MM.1S (cell line): ENCODE measurements at regions not wholly inside any gene's neighbourhood (a gene's known extent, or its start where the extent isn't known, plus 50 kb on each side); places are given as distances from the start of the nearest gene placed in this dataset.

ENCODE experiments used
- DNase-seq: peaks from one replicate; pipeline ENCODE4 v3.0.0-alpha.2; 2015
- H2AFZ ChIP-seq: fragments of 300-600 bp; sonication (generic); 2 replicates; pipeline ENCODE4 v1.6.0; 2016; ENCODE audit warnings: antibody characterized with exemption, low read length
- H3F3A ChIP-seq: fragments of 300-600 bp; sonication (generic); 2 replicates; pipeline ENCODE4 v1.6.1; 2016; ENCODE audit warnings: mild to moderate bottlenecking, antibody characterized with exemption, low read length, moderate library complexity, mixed read lengths; ENCODE audit not compliant: insufficient read depth
- H3K27ac ChIP-seq: fragments of 300-600 bp; sonication (generic); 2 replicates; pipeline ENCODE4 v1.5.1; 2016; ENCODE audit warnings: mild to moderate bottlenecking, low read length
- H3K27me3 ChIP-seq: fragments of 300-600 bp; sonication (generic); replicated peaks from 2 replicates; pipeline ENCODE4 v1.6.0; 2016; ENCODE audit warnings: low read length; ENCODE audit not compliant: insufficient read depth
- H3K36me3 ChIP-seq: fragments of 300-600 bp; sonication (generic); replicated peaks from 2 replicates; pipeline ENCODE4 v1.6.1; 2016; ENCODE audit warnings: mild to moderate bottlenecking, low read length, mixed read lengths; ENCODE audit not compliant: insufficient read depth
- H3K4me1 ChIP-seq: fragments of 300-600 bp; sonication (generic); 2 replicates; pipeline ENCODE4 v1.6.1; 2016; ENCODE audit warnings: low read length, mixed read lengths
- H3K4me2 ChIP-seq: fragments of 300-600 bp; sonication (generic); 2 replicates; pipeline ENCODE4 v1.6.0; 2016; ENCODE audit warnings: low read depth, low read length
- H3K4me3 ChIP-seq: fragments of 300-600 bp; sonication (generic); 2 replicates; pipeline ENCODE4 v1.5.1; 2016; ENCODE audit warnings: low read length, mixed read lengths
- H3K79me2 ChIP-seq: fragments of 300-600 bp; sonication (generic); 2 replicates; pipeline ENCODE4 v1.6.1; 2016; ENCODE audit warnings: mixed run types, low read length, mixed read lengths
- H3K9ac ChIP-seq: fragments of 300-600 bp; sonication (generic); 2 replicates; pipeline ENCODE4 v1.6.1; 2016; ENCODE audit warnings: low read length, mixed read lengths
- H3K9me2 ChIP-seq: fragments of 300-600 bp; sonication (generic); replicated peaks from 2 replicates; pipeline ENCODE4 v1.6.1; 2016; ENCODE audit warnings: mild to moderate bottlenecking, low read length, mixed read lengths; ENCODE audit not compliant: insufficient read depth
- H3K9me3 ChIP-seq: fragments of 300-600 bp; sonication (generic); replicated peaks from 2 replicates; pipeline ENCODE4 v1.6.1; 2016; ENCODE audit warnings: mild to moderate bottlenecking, low read length, mixed read lengths; ENCODE audit not compliant: insufficient read depth
- H4K20me1 ChIP-seq: fragments of 300-600 bp; sonication (generic); 2 replicates; pipeline ENCODE4 v1.6.1; 2016; ENCODE audit warnings: mild to moderate bottlenecking, low read length, moderate library complexity, mixed read lengths; ENCODE audit not compliant: insufficient read depth
- CTCF ChIP-seq: fragments of 300-600 bp; sonication (generic); IDR thresholded peaks from 2 replicates; pipeline ENCODE4 v1.5.1; 2016; ENCODE audit warnings: antibody characterized with exemption, low read length, mixed read lengths
- EZH2 ChIP-seq: fragments of 300-600 bp; sonication (generic); optimal IDR thresholded peaks from 2 replicates; pipeline ENCODE3; 2017; ENCODE audit warnings: low read depth, mild to moderate bottlenecking, antibody characterized with exemption, low read length, mixed read lengths
- EZH2phosphoT487 ChIP-seq: fragments of 300-600 bp; sonication (generic); IDR thresholded peaks from 2 replicates; pipeline ENCODE4 v1.6.1; 2018; ENCODE audit warnings: antibody characterized with exemption, low read length

GRCh38 chr4:119810001-119810400, 181.4 kb upstream of the PDE5A start:
- H3K9me3 ChIP-seq = no peaks in the 10 kb centered on the region
- H3K27me3 ChIP-seq = no peaks in the 10 kb centered on the region
- no peak for DNase-seq
- no peak overlapping the region for H3K9ac ChIP-seq
- no peaks in the 10 kb centered on the region for H3K4me1 ChIP-seq
- no peak overlapping the region for H3K4me2 ChIP-seq
- H3K36me3 ChIP-seq = no peaks in the 10 kb centered on the region
- H3K4me3 ChIP-seq = no peak overlapping the region
- no peak overlapping the region for H2AFZ ChIP-seq
- H3K79me2 ChIP-seq = no peaks in the 10 kb centered on the region
- H3K9me2 ChIP-seq = no peaks in the 10 kb centered on the region
- H4K20me1 ChIP-seq = no peaks in the 10 kb centered on the region
- no peaks in the 10 kb centered on the region for H3F3A ChIP-seq
- no peak overlapping the region for H3K27ac ChIP-seq
- TF ChIP-seq EZH2phosphoT487 (no peak), EZH2 (no peak), CTCF (no peak)

- no peak overlapping the region for H3K4me3 ChIP-seq
- H3K9me3 ChIP-seq = no peaks in the 10 kb centered on the region
- DNase-seq = no peak
- H3K4me2 ChIP-seq = no peak overlapping the region
- H3K27me3 ChIP-seq = no peaks in the 10 kb centered on the region
- no peak overlapping the region for H3K9ac ChIP-seq
- no peaks in the 10 kb centered on the region for H3K36me3 ChIP-seq
- H3K79me2 ChIP-seq = no peaks in the 10 kb centered on the region
- H3K27ac ChIP-seq = no peak overlapping the region
- H3K4me1 ChIP-seq = no peaks in the 10 kb centered on the region
- no peak for TF ChIP-seq CTCF
- TF ChIP-seq EZH2phosphoT487 = no peak
- TF ChIP-seq EZH2 = no peak
- no peak overlapping the region for H2AFZ ChIP-seq
- H3F3A ChIP-seq = no peaks in the 10 kb centered on the region
- no peaks in the 10 kb centered on the region for H4K20me1 ChIP-seq
- no peaks in the 10 kb centered on the region for H3K9me2 ChIP-seq
Observed at GRCh38 chr4:119804404-119804803, 175.8 kb upstream of the PDE5A start.

GRCh38 chr4:119797238-119797894, 168.8 kb upstream of the PDE5A start:
- H3K4me1 ChIP-seq = 0 out of 2 replicates have a peak, but pooled peaks cover 5% of the 10 kb centered on the region
- H2AFZ ChIP-seq = peak overlapping the region; percentile 19; the same call in 1 of the 2 replicates
- no peak overlapping the region for H3K4me2 ChIP-seq
- no peaks in the 10 kb centered on the region for H3F3A ChIP-seq
- H4K20me1 ChIP-seq = no peaks in the 10 kb centered on the region
- no peak overlapping the region for H3K9ac ChIP-seq
- no peaks in the 10 kb centered on the region for H3K9me3 ChIP-seq
- no peak overlapping the region for H3K27ac ChIP-seq
- H3K79me2 ChIP-seq = no peaks in the 10 kb centered on the region
- H3K9me2 ChIP-seq = no peaks in the 10 kb centered on the region
- H3K27me3 ChIP-seq = no peaks in the 10 kb centered on the region
- H3K36me3 ChIP-seq = no peaks in the 10 kb centered on the region
- TF ChIP-seq CTCF = no peak
- no peak for TF ChIP-seq EZH2phosphoT487
- TF ChIP-seq EZH2 = no peak
- H3K4me3 ChIP-seq = no peak overlapping the region
- no peak for DNase-seq
